Cerebellar cortex (tissue), 1 donor: ENCODE measurements at regions not wholly inside any gene's neighbourhood (a gene's known extent, or its start where the extent isn't known, plus 50 kb on each side); places are given as distances from the start of the nearest gene placed in this dataset.
A peak's percentile ranks its signal among the peaks of the same experiment; 100 is the strongest.

ENCODE experiments used
- DNase-seq: peaks from one replicate; pipeline ENCODE4 v3.0.0-alpha.2; 2015; ENCODE audit warnings: low spot score

DNA sequence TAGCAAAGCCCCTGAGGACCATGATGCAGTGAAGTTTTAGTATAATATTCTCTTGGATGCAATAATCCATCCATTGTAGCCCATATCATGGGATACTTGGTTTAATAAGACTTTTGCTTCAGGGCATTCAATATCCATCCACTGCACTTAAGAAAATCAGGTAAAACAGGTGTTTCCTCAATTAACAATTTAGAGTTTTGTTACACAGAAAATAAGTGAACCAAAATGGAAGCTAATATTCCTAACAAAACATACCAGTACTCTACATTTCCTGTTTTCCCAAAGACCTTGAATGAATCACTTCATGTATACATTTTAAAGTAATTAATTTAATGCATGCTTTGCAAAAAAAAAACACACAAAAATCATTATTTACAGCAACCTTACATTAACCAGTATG, 305.6 kb downstream of the NR2F1-AS1 start:
- DNase-seq: no peak

DNA sequence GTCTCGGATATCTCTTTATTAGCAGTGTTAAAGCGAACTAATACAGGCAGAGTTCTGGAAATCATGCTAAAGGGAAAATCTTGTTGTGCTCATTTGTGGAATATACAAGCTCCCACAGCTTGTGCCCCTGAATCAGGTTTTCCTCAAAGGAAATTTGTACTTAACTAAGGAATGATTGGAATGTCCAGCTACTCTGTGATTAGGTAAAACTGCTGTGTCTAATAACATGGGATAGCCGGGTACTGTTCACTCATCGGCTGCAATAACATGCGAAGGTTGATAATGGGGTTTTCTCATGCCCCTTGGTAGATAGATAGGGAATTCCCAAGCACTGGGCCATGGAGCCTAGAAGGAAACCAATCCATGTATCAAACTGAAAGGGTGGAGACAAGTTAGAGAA, 306.7 kb downstream of the NR2F1-AS1 start:
- DNase-seq: peak; percentile 76

DNA sequence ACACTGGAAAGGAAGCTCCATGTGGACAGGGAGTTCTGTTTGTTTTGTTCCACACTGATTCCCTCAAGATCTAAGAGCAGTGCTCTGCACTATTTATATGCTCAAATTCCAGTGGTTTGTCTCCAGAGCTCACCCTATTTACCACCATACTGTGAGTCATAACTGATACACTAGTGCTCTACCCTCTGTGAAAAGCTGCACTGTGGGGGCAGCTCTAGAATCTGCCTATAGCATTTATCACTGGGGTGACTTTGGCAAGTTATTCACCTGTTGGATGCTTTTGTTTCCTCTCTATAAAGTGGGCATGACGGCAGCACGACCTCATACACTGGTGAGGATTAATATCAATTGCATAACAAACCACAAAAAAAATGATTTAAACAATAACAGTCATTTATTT, 307.8 kb downstream of the NR2F1-AS1 start:
- DNase-seq: no peak

DNA sequence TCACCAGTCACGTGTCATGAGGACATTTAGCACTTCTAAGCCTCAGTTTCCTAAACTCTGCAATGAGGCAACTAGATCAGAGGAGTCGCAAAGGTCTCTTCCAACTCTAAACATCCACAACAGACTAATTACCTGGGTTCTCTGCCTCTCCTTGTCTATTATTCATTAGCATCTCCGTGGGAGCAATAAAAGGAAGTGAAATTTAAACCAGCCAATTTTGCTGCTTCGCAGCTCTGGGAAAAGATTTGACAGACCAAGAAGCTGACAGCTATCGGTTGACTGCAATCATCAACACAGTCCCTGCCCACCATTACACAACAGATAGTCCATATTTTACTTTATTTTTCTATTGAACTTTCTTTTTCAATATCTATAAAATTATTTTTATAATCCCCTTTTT, 308.9 kb downstream of the NR2F1-AS1 start:
- DNase-seq: no peak

DNA sequence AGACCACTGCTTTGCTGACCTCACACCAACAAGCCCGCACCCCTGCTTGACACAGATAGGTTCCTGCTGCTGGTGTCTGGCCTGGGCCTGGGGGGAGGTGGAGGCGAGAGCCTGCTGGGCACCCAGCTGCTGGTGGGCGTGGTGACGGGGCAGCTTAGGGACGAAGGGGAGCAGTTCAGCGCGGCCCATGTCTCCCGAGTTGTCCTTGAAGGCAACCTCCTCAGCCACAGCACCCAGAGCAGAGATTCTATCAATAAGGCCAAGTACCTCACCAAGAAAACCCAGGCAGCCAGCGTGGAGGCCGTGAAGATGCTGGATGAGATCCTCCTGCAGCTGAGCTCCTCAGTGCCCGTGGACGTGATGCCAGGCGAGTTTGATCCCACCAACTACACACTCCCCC, 313.3 kb downstream of the NR2F1-AS1 start:
- DNase-seq: no peak

DNA sequence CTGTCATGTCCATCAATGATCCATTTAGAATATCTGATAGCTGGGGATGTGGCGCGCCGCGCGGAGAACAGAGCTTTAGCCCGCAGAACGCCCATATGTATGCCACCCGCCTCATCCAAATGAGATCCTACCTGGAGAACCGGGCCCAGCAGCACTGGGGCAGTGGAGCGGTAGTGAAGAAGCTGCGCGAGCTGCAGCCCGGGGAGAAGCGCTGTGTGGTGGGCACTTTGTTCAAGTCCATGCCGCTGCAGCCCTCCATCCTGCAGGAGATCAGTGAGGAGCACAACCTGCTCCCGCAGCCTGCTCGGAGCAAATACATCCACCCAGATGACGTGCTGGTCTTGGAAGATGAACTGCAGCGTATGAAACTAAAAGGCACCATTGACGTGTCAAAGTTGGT, 313.7 kb downstream of the NR2F1-AS1 start:
- no peak for DNase-seq

DNA sequence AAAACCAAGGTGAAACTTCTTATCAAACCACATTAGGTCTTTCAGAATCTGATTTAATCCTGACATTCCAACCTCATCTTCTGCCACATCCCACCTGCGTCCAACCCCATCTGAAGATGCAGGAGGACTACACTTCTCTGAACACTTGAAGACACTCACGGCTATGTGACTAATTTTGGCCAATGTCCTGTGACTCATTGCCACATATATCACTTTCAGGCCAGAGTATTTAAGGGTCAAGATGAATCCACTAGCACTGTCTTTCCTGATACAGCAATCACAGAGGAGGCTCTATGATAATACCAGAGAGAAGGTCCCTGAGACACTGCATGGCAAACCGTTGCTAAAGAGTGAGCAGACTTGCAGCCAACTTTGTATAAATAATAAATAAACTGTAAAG, 323.4 kb downstream of the NR2F1-AS1 start:
- no peak for DNase-seq

DNA sequence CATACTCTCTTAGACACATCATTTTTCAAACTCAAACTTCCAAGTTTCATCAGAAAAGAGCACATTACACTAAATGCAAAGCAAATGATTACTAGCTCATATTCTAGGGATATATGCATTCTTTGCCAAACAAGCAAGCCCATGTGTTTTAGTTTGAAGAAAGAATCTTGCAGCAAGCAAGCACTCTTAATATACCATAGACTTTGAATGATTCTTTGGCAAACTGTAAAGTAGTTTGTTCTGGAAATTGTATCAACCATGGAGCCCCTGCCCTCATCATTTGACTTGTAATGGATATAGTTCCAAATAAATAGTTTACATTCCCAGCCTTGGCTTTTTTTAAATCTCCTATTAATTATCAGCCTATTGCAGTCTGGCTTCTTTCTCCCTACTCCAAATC, 325.2 kb downstream of the NR2F1-AS1 start:
- DNase-seq: no peak

DNA sequence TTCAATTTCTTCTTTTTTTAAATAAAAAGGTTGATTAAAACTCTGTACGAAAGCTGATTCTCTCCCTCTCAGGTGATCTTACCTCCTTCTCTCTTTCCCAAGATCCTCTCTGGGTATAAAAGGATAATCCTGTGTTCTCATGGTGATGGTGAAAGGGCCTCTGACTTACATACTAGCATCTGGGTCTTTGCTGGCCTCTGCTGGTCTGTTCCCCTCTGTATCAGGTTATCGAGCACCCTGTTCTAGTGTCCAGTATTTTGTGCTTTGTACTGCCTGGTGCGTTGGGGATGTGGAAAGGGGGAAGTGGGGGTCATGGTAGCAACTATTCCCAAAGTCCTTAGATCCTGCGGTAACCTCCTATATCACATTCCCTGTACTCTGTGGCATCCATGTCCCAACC, 328.9 kb downstream of the NR2F1-AS1 start:
- peak; percentile 27 for DNase-seq

DNA sequence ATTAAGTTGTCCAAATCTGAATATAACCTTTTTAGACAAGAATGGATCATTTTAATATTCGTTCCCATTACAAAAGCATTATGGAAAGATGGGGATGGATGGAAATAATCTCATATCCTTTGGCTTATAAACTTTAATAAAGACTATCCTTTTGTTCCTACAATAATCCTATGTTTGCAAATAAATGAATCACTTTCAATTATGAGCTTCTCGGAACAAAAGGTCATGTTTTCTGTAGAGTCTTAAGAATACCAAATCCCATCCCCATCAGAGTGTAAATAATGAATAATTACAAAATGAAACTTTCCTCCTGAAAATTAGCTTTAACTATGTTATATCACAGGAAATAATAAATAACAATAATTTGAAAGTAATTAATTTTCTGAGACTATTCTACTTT, 329.7 kb downstream of the NR2F1-AS1 start:
- DNase-seq: no peak

DNA sequence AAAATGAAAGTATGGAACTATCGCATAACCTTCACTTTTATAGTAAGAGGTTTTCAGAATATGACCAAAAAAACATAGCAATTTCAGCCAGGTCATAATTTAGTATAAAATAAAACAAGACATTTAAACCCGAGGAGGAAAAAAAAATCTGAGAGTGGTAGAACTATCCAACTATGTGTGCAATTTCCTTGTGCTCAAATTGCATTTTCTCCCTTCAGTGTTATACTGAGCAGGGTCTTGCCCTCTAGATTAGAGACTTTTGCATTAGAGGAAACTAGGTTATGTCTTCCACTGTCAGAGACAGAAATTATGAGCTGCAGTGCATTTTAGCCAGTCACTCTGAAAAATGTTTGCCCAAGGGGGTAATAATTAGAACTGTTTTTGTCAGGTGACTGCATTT, 330.6 kb downstream of the NR2F1-AS1 start:
- no peak for DNase-seq

DNA sequence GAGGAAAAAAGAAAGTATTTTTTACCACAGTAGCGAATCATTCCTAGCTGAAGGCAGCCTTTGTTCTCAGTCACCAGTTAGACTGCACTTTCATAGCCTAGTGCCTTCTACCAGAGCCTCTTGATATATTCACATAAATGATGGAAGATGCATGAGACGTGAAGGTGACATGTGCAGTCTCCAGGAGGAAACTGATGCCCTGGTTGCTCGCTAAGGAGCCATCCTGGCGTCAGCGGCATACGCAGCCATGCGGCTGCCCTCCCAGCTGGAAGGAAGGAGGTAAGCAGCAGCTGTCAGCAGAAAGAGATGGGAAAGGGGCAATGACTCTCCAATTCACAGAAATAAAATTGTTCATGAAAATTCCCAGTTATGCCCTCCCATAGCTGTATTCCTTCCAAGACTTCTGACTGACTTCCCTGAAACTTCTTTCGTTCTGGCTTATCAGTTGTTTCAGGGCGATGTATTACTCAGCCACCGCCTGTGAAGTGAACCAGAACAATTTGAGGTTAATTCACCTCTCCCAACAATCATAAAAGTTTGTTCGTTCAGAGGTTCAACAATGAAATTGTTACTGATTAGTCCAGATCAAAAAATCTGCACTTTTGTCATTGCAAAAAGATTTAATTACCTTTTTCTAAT, 331.2 kb downstream of the NR2F1-AS1 start:
- DNase-seq: no peak

DNA sequence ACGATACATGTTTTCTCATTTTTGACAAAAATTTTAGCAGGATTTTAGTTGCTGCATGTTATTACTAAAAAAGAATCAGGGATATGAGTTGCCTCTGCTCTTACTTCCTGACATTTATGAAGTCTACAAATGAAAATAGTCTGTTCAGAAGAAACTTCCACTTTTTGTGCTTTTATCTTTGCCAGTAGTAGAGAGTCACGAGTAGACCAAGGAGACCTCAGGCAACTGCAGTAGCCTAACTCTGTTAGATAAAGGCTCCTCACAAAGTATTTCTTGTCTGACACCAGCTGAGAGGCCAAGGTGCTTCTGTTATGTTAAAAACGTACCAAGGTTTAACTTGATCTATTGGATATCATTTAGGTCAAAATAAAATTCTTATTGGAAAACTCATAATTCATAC, 333.9 kb downstream of the NR2F1-AS1 start:
- DNase-seq: no peak

DNA sequence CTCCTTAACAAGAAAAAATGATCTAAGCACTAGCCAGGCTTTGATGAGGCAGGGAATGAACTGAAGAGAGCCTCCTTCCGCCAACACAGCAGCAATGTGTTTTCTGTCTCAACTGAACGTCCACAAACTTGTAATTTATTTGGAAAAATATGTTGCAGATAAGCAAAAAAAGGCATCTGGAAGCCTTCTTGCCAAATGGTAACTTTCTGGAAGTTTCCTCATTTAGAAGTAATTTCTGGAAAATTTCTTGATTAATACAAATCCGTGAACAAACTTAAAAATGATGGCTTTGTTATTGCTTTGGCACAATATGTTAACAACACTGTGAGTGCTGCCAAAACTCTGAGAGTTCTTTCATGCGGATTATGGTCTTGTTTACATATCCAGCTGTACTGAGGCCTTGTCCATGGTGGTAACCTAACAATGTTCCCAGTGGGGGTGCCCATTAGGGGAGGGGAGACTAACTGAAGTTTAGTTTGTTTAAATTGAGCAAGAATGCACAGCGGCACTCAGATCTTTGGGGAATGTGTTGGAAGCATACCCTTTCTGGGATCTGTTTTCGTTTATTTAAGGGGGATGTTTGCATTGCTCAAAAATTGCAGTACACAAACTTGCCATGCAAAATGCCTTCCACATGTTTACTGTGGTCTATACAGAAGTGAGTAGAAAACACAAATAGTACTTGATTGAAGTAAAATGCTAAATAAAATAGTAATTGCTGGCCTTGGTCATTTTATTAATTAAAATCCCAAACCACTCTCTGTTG, 334.7 kb downstream of the NR2F1-AS1 start:
- no peak for DNase-seq

DNA sequence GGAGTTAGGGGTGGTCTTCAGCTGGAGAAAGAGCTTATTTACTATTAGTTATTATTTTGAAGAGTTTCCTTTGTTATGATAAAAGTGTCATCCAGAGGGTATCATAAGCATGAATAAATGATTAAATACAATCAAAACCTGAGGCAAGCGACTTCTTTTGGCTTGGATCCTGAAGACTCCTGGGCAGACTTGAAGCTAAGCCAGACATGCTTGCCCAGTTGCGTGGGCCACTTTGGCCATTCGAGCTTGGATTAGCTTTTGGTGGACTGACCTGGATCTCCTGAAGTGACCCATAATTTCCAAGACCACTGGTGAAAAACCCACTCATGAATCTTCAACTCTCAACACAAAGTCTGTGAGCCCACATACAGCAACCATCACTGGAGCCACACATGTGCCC, 335.8 kb downstream of the NR2F1-AS1 start:
- DNase-seq: no peak

DNA sequence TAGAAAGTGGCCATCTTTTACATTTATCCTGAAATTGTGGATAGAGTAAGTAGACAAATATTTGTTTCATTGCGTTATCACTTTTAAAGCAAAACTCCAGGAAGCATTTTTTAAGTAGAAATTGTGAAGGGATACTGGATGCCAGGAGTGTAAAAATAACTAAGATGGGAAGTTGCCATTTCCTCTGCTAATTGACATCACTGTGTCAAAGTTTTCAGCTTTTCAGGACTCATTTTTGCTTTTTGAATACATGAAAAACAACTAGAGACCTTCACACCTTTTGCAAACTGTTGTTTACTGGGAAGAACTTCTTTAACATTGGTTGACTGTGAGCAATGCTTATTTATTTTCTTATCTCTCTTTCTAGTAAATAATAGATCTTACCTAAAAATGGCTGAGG, 337.5 kb downstream of the NR2F1-AS1 start:
- DNase-seq: no peak

DNA sequence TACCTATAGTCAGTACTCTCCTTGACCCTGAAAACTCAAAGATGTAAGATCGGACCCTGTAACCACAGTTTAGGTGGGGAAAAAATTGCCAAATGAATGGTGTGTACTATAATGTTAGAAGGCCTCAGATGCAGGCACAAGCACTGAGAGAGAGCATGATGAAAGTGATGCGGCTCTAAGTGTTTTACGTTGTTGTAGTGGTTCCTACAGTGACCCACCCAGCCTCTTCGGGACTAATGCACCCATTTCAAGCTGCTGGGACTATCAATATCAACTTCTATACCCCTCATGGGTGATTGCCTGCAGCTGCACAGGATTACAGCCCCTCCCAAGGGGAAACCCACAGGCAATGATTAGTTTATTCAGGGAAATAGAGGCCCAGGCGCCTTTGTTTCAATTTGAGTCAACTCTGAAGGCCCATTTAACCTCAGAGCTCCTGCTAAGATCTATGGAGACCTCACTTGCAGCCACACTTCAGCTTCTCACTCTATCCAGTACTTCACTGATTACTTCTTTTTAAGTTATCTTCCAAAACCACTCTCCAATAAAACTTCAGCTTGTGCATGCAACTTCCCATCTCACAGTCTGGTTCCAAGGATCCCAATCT, 340.7 kb downstream of the NR2F1-AS1 start:
- no peak for DNase-seq

DNA sequence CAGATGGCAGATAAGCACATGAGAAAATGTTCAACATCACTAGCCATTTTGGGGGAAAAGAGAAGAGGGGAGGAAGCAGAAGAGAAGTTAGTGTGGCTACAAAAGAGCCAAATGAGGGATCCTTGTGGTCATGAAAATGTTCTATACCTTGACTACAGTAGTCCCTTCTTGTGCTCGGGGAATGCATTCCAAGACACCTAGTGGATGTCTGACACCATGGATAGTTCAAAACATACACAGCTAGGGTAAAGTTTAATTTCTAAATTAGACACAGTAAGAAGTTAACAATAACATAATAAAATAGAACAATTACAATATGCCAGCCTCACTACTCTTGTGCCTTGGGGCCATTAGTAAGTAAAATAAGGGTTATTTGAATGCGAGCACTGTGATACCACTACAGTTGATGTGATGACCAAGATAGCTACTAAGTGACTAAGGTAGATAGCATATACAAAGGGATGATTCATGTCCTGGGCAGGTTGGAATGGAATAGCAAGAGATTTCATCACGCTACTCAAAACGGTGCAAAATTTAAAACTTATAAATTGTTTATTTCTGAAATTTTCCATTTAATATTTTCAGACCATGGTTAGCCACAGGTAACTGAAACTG, 344.1 kb downstream of the NR2F1-AS1 start:
- no peak for DNase-seq

DNA sequence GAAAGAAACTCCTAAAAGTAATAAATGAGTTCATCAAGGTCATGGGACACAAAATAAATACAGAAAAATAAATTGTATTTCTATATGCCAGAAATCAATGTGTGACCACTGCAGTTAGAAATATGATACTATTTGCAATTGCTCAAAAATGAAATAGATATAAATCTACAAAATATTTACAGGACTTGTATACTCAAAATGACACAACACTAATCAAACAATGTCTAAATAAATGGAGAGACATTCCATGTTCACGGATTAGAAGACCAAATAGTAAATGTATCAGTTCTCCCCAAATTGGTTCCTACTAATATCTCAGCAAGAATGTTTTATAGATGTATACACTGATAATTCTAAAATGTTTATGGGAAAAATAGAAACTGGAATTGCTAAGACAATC, 345.3 kb downstream of the NR2F1-AS1 start:
- no peak for DNase-seq

DNA sequence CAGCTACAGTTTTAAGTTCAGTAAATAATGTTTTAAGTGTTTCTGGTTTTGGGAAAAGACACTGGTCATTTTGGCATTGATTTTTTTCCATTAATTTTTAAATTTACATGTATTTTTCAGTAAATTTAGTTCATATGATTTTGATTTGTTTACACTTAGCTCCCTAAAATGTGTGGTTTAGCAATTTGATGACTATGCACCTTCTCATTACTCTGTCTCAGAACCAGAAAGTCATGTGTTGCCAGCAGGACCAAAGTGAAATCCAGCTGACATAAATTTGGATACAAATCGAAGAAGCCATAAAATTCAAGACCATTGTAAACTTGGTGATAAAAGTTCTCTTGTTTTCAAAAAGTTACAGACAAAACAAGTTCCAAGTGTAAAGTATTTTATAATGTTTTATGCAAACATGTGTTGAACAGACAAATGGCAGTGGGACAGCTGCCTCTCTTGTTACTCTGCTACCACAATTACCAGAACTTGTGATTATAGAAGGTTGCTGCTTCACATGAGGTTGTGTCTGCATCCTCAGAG, 354.8 kb downstream of the NR2F1-AS1 start:
- DNase-seq: no peak

DNA sequence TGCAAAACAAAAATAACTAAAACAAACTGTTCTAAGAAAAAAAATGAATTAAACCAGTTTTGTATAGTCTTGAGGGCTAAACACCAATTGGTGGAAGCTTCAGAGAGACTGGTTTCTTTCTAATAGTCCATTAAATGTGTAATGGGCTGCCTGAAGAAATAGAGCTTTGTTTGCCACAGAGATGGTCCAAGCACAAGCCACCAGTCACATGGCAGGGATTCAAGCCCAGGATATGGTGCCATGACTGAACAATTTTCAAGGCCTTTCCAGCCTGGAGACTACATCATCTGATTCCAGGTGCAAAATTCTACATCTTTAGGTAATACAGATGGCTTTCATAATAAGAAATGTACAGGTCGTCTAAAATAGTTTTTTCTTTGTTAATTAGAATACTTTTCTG, 355.3 kb downstream of the NR2F1-AS1 start:
- no peak for DNase-seq

DNA sequence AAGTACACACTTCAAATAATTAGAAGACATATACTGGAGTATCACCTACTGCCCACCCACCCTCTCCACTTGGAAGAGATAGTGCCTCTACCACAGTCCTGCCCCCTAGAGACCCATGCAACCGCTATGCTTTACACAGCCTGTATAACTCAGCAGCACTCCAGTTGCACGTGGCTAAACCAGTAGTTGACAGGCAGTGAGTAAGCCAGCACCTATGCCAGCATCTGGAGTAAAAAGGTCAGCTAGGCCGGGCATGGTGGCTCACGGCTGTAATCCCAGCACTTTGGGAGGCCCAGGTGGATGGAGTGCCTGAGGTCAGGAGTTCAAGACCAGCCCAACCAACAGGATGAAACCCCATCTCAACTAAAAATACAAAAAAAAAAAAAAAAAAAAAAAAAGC, 356.4 kb downstream of the NR2F1-AS1 start:
- no peak for DNase-seq

DNA sequence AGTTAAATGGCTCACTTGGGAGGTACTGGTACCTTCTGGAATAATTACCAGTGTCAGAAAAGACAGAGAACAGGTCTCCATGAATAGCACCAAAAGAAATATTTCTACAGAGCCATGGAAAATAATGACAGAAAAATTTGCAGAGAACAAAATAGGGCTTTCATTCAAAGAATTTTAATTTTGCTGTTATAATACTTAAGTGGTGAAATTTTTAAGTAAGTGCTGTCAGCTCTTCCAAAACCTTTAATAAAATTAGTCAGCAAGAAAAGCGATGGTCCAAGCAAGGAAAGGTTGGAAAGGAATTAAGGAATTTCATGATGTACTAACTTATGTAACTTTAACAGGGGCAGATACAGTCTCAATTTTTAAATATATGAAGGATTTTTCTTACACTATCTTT, 359.2 kb downstream of the NR2F1-AS1 start:
- no peak for DNase-seq
